ENCODE measurements at regions not wholly inside any gene's neighbourhood (a gene's known extent, or its start where the extent isn't known, plus 50 kb on each side); places are given as distances from the start of the nearest gene placed in this dataset.

DNA sequence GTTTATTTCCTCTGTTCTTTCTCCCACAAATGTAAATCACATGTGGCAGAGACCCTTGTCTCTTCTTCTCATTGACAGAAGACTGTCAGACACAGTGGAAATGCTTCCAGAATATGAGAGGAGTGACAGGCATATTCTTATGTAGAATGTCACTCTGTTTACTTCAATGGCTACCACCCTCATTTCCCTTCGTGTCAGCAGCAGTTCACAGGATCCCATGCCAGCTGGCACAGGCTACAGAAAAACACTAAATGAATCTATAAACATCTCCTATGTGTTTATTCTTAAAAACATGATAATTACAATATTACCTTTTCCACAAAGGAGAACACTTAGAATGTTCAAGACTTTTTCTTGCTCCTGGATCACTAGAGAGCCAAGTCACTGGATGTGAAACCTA lies 183.8 kb upstream of the CNTN1 start:
- TF ChIP-seq ZFX (IDR thresholded peaks at IDR 0.05; ENCODE audit: borderline replicate concordance), result no peak
- TF ChIP-seq, protein P1, sequence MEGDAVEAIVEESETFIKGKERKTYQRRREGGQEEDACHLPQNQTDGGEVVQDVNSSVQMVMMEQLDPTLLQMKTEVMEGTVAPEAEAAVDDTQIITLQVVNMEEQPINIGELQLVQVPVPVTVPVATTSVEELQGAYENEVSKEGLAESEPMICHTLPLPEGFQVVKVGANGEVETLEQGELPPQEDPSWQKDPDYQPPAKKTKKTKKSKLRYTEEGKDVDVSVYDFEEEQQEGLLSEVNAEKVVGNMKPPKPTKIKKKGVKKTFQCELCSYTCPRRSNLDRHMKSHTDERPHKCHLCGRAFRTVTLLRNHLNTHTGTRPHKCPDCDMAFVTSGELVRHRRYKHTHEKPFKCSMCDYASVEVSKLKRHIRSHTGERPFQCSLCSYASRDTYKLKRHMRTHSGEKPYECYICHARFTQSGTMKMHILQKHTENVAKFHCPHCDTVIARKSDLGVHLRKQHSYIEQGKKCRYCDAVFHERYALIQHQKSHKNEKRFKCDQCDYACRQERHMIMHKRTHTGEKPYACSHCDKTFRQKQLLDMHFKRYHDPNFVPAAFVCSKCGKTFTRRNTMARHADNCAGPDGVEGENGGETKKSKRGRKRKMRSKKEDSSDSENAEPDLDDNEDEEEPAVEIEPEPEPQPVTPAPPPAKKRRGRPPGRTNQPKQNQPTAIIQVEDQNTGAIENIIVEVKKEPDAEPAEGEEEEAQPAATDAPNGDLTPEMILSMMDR (IDR thresholded peaks at IDR 0.05), result no peak

DNA sequence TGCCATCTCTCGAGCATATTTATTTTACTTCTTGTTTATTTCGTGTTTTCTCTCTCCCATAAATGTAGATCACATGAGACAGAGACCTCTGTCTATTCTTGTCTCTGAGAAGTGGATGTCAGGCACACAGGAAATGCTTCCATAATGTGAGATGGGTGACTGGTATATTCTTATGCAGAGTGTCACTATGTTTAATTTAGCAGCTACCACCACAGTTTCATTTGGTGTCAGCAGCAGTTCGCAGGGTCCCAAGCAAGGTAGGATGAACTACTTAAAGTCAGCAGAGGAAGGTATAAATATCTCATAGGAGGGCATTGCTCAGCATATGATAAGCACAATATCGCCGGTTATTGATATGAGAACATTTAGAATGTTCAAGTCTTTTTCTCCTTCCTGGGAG lies 180.9 kb upstream of the CNTN1 start:
- H3K27ac ChIP-seq, result no peak overlapping the region

More for the DNA sequence above, 183.8 kb upstream of the CNTN1 start:
- H3K27ac ChIP-seq, result no peak overlapping the region

DNA sequence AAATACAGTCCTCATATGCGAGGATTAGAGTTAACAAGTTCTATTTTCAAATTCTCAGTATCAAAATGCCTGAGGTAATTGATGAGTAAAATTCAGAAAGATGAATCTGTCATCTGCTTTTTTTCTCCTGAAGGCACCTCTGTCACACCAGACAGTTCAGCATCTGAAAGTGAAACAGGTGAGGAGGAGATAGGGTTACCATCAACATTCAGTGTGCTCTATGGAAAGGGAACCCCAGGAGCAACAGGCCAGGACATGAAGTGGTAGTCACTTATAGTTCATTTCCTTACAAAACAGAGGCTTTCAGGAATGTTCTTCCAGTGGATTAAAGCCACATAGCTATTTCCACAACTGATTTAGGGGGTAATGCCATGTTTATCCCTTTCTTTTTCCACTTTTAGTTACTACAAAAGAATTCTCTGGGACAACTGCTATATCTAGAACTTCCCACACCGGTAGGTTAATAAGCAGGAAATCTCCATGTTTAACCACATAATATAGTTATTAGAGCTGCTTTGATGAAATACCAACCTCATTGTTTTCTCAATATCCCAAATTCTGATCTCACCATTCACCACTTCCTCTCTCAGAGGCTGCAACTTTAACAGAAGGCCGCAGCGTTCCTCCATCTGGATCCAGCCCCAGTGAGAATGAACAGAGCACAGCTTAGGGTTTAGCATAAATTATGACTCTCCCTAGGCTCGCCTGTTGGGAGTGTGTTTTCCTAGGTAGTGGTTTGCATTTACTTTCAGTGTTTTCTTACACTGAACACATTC lies 177.0 kb upstream of the CNTN1 start:
- TF ChIP-seq, protein P1 (IDR thresholded peaks at IDR 0.05), result no peak
- TF ChIP-seq ZFX (IDR thresholded peaks at IDR 0.05; ENCODE audit: borderline replicate concordance), result no peak
- no peak overlapping the region for H3K27ac ChIP-seq

More for the DNA sequence above, 180.9 kb upstream of the CNTN1 start:
- TF ChIP-seq, protein P1 (IDR thresholded peaks at IDR 0.05), result no peak
- TF ChIP-seq ZFX (IDR thresholded peaks at IDR 0.05; ENCODE audit: borderline replicate concordance), result no peak

DNA sequence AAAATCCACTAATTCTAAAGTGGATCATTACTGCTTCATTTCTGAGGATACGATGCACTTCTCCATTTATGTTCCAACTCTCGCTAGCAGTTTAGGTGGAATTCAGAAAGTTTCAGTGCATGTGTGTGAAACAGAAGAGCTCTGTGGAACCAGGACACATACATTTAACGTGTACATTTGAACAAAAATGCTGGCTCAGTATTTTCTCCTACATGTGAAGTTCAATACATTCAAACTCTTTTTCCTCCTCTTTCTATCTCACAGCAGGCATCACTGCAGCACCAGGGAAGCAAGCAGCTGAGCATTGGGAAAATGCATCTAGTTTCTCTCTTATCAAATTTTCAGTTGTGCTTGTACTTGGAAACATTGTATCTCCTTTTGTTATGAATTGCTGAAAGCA lies 169.4 kb upstream of the CNTN1 start:
- TF ChIP-seq, protein P1 (IDR thresholded peaks at IDR 0.05), result no peak
- no peak for TF ChIP-seq ZFX (IDR thresholded peaks at IDR 0.05; ENCODE audit: borderline replicate concordance)

DNA sequence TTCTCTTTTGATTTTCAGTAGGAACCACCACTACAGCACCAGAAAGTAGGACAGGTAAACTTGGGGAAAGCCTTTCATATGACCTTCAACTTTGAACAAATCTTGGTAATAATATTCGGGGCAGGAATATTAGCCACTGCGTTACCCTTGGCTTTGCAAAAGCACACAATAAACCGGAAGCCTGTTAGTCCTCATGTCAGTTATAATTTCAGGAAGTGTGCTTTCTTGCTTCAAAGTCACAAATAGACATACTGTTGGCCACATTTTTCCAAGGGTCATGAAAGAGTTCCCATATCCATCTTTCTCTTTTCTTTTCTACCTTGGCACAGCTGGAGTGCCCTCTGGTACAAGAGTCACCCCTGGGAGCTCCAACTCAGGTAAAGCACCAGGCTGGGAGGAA lies 167.2 kb upstream of the CNTN1 start:
- H3K27ac ChIP-seq, result no peak overlapping the region
- no peak for TF ChIP-seq ZFX (IDR thresholded peaks at IDR 0.05; ENCODE audit: borderline replicate concordance)
- TF ChIP-seq, protein P1 (IDR thresholded peaks at IDR 0.05), result no peak

More for the DNA sequence above, 169.4 kb upstream of the CNTN1 start:
- no peak overlapping the region for H3K27ac ChIP-seq

DNA sequence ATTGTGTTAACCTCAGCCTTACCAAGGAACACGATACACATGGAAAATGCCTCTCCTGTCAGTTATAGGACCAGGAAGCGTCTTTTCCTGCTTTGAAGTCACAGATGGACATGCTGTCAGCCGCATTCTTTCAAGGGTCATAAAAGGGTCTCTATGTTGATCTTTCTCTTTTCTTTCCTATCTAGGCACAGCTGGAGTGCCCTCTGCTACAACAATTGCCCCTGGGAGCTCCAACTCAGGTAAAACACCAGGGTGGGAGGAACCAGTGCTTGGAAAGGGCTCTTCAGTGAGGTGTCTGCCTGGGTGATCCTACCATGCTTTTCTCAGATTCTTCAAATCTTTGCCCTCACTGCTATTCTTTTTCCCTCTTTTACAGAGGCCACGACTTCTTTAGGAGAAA lies 157.4 kb upstream of the CNTN1 start:
- no peak overlapping the region for H3K27ac ChIP-seq
- TF ChIP-seq, protein P1 (IDR thresholded peaks at IDR 0.05), result no peak
- TF ChIP-seq ZFX (IDR thresholded peaks at IDR 0.05; ENCODE audit: borderline replicate concordance), result no peak

DNA sequence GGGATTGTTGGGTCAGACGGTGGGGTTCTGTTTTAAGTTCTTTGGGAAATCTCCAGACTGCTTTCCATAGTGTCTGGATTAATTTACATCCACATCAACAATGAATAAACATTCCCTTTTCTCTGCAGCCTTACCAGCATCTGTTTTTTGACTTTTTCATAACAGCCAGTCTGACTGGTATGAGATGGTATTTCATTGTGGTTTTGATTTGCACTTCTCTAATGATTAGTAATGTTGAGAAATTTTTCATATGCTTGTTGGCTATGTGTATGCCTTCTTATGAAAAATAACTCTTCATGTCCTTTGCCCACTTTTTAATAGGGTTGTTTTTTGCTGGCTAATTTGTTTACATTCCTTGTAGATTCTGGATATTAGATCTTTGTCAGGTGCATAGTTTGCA lies 140.8 kb upstream of the CNTN1 start:
- no peak overlapping the region for H3K27ac ChIP-seq
- TF ChIP-seq, protein P1 (IDR thresholded peaks at IDR 0.05), result no peak
- TF ChIP-seq ZFX (IDR thresholded peaks at IDR 0.05; ENCODE audit: borderline replicate concordance), result no peak

All from 22Rv1 (cell line).